ENCODE measurements at regions not wholly inside any gene's neighbourhood (a gene's known extent, or its start where the extent isn't known, plus 50 kb on each side); places are given as distances from the start of the nearest gene placed in this dataset.

GRCh38 chrX:69321006-69321655, 155.9 kb upstream of the PJA1 start (continued):
- TF ChIP-seq ZNF217 (IDR thresholded peaks at IDR 0.05) (no peak), CBX3 (IDR thresholded peaks at IDR 0.05; ENCODE audit: borderline replicate concordance, low read depth) (no peak)

- POLR2A ChIA-PET = no interaction called here
- ATAC-seq = no peak
- Histone ChIP-seq H2AFZ (ENCODE audit: control insufficient read depth, low read depth, low read length) (no peak overlapping the region), H3K4me3 (no peak overlapping the region), H3K27ac (ENCODE audit: control insufficient read depth, insufficient read depth) (no peak overlapping the region), H3K79me2 (ENCODE audit: control insufficient read depth, insufficient read depth, low read length) (no peaks in the 10 kb centered on the region), H4K20me1 (ENCODE audit: control insufficient read depth, insufficient read depth) (no peaks in the 10 kb centered on the region), H3K36me3 (ENCODE audit: control insufficient read depth in 2 of 2, insufficient read depth in 2 of 2, low read length in 1 of 2) (no peaks in the 10 kb centered on the region), H3K9ac (ENCODE audit: control insufficient read depth, insufficient read depth, low read length) (no peak overlapping the region), H3K4me1 (ENCODE audit: control insufficient read depth, insufficient read depth, low read length) (no peaks in the 10 kb centered on the region), H3K9me3 (replicated peaks; ENCODE audit: control insufficient read depth, insufficient read depth, low read length) (no peaks in the 10 kb centered on the region), H3K4me2 (ENCODE audit: control insufficient read depth, insufficient read depth) (no peak overlapping the region), H3K27me3 (replicated peaks in 1 of 2; ENCODE audit: control insufficient read depth in 2 of 2, insufficient read depth in 2 of 2, low read length in 1 of 2) (no peaks in the 10 kb centered on the region)
- SMC1A ChIA-PET (ENCODE audit: uncharacterized antibody, unreplicated experiment) = no interaction called here
- RAD21 ChIA-PET (ENCODE audit: unreplicated experiment) = no interaction called here
- no peak for DNase-seq (ENCODE audit: low read depth, low spot score)
- CTCF ChIA-PET = no interaction called here
- FAIRE-seq = no peak
- intact Hi-C loops (cut with micrococcal nuclease; ENCODE audit: unreplicated experiment) (no loop called here), in situ Hi-C loops (cut with MboI) (no loop called here)
- BruUV-seq (replicated peaks) = no TSS peak
- TF ChIP-seq PBX3 (IDR thresholded peaks at IDR 0.05; ENCODE audit: insufficient replicate concordance, low read depth, low read length) = no peak
- no peak for TF ChIP-seq NFIC (IDR thresholded peaks at IDR 0.05; ENCODE audit: low read depth, low read length)
- no peak for TF ChIP-seq IRF5 (IDR thresholded peaks at IDR 0.05; ENCODE audit: borderline replicate concordance)
- TF ChIP-seq PRDM15 (CRISPR knock-in tag; IDR thresholded peaks at IDR 0.05) = no peak
- 0% methylated on average over 1 of the region's 1 CpG for WGBS (ENCODE audit: insufficient coverage, insufficient replicate concordance, low lambda C conversion rate, missing lambda C conversion rate)
These were observed 154.9 kb upstream of the PJA1 start for GRCh38 chrX:69320116-69320515.
